IMR-90 (cell line): ENCODE measurements at regions not wholly inside any gene's neighbourhood (a gene's known extent, or its start where the extent isn't known, plus 50 kb on each side); places are given as distances from the start of the nearest gene placed in this dataset.

Experiments
- ATAC-seq: fragments of 200-7000 bp; cut with Tn5 transposase; 2 replicates; pipeline ENCODE4 v1.9.1; 2020; ENCODE audit warnings: low read depth, mild to moderate bottlenecking, moderate library complexity
- BruUV-seq: library from RNA; stranded (reverse); fragments of 400-500 nt; replicated peaks from 2 replicates; lab custom pipeline; 2021; lab: Mats Ljungman, UMichigan
- CTCF ChIA-PET: fragments of 300-600 bp; formaldehyde crosslinking; extraction: SDS; loops from one replicate; lab custom pipeline; 2021; ENCODE audit warnings: antibody characterized with exemption; lab: Yijun Ruan, JAX
- POLR2A ChIA-PET: fragments of 300-600 bp; sonication (Branson Sonifier 250); formaldehyde crosslinking; loops from one replicate; lab custom pipeline; 2022; ENCODE audit warnings: antibody characterized with exemption; ENCODE audit not compliant: unreplicated experiment; lab: Charles Lee
- DNase-seq: peaks from one replicate; pipeline ENCODE4 v3.0.0; 2013
- H2AFZ ChIP-seq: replicated peaks from 2 replicates; pipeline ENCODE3; 2013; ENCODE audit warnings: low read length, mild to moderate bottlenecking; ENCODE audit not compliant: poor library complexity
- H2AK5ac ChIP-seq: 2 replicates; pipeline ENCODE4 v1.6.1; 2013; ENCODE audit warnings: low read depth, low read length, inconsistent platforms
- H2AK9ac ChIP-seq: replicated peaks from 2 replicates; pipeline ENCODE3; 2013; ENCODE audit warnings: mild to moderate bottlenecking, low read depth, low read length, moderate library complexity; ENCODE audit not compliant: poor library complexity
- H2BK120ac ChIP-seq: 2 replicates; pipeline ENCODE4 v1.6.1; 2013; ENCODE audit warnings: low read depth, low read length, inconsistent platforms
- H2BK15ac ChIP-seq: 3 replicates; pipeline ENCODE4 v1.6.1; 2013; ENCODE audit warnings: low read depth, low read length, inconsistent platforms
- H2BK20ac ChIP-seq: 2 replicates; pipeline ENCODE4 v1.6.1; 2013; ENCODE audit warnings: low read depth, mild to moderate bottlenecking, inconsistent platforms, low read length, moderate library complexity
- H2BK5ac ChIP-seq: 2 replicates; pipeline ENCODE4 v1.6.1; 2013; ENCODE audit warnings: mild to moderate bottlenecking, low read depth, low read length, inconsistent platforms; ENCODE audit not compliant: poor library complexity, severe bottlenecking
- H3K14ac ChIP-seq: replicated peaks from 2 replicates; pipeline ENCODE4 v1.6.1; 2013; ENCODE audit warnings: low read depth, low read length, inconsistent platforms
- H3K18ac ChIP-seq: 2 replicates; pipeline ENCODE4 v1.6.1; 2013; ENCODE audit warnings: low read depth, low read length, control low read depth
- H3K23ac ChIP-seq: 2 replicates; pipeline ENCODE4 v1.6.1; 2013; ENCODE audit warnings: low read depth, low read length, inconsistent platforms
- H3K27ac ChIP-seq: 2 replicates; pipeline ENCODE4 v1.5.1; 2013; ENCODE audit warnings: mild to moderate bottlenecking, control low read depth, low read length; ENCODE audit not compliant: insufficient read depth
- H3K27me3 ChIP-seq: 2 replicates; pipeline ENCODE4 v1.6.1; 2013; ENCODE audit warnings: low read length; ENCODE audit not compliant: control insufficient read depth, insufficient read depth
- H3K36me3 ChIP-seq: 2 replicates; pipeline ENCODE4 v1.6.1; 2013; ENCODE audit warnings: low read length, mixed read lengths; ENCODE audit not compliant: control insufficient read depth, insufficient read depth
- H3K4ac ChIP-seq: 2 replicates; pipeline ENCODE4 v1.6.1; 2013; ENCODE audit warnings: low read depth, low read length, inconsistent platforms
- H3K4me1 ChIP-seq: 2 replicates; pipeline ENCODE4 v1.6.1; 2013; ENCODE audit warnings: low read length, mixed read lengths; ENCODE audit not compliant: control insufficient read depth, insufficient read depth
- H3K4me2 ChIP-seq: 2 replicates; pipeline ENCODE4 v1.6.1; 2013; ENCODE audit warnings: low read depth, mild to moderate bottlenecking, control low read depth, low read length, moderate library complexity
- H3K4me3 ChIP-seq: 2 replicates; pipeline ENCODE4 v1.5.1; 2013; ENCODE audit warnings: low read depth, mild to moderate bottlenecking, control low read depth, low read length, moderate library complexity; ENCODE audit not compliant: insufficient read depth
- H3K56ac ChIP-seq: 2 replicates; pipeline ENCODE4 v1.6.1; 2013; ENCODE audit warnings: low read length, inconsistent platforms; ENCODE audit not compliant: insufficient read depth; ENCODE audit errors: extremely low read depth
- H3K79me1 ChIP-seq, 2 experiments: 2 replicates each; pipeline ENCODE4 v1.6.1; 2013; ENCODE audit warnings: low read length in 2 of 2, inconsistent platforms in 1 of 2, low read depth in 1 of 2
- H3K9ac ChIP-seq: 2 replicates; pipeline ENCODE4 v1.6.1; 2013; ENCODE audit warnings: low read depth, low read length, control low read depth
- H3K9me1 ChIP-seq: 2 replicates; pipeline ENCODE4 v1.6.1; 2013; ENCODE audit warnings: low read length, inconsistent platforms; ENCODE audit not compliant: insufficient read depth
- H3K9me3 ChIP-seq: 2 replicates; pipeline ENCODE4 v1.6.1; 2013; ENCODE audit warnings: low read length; ENCODE audit not compliant: control insufficient read depth, insufficient read depth
- H4K20me1 ChIP-seq: 2 replicates; pipeline ENCODE4 v1.6.1; 2013; ENCODE audit warnings: low read length, inconsistent platforms; ENCODE audit not compliant: insufficient read depth
- H4K5ac ChIP-seq: 2 replicates; pipeline ENCODE4 v1.6.1; 2013; ENCODE audit warnings: mild to moderate bottlenecking, low read depth, low read length, control low read depth
- H4K8ac ChIP-seq, 2 experiments: 2 replicates each; pipeline ENCODE4 v1.6.1; 2013; ENCODE audit warnings: low read depth in 2 of 2, low read length in 2 of 2, control low read depth in 1 of 2, inconsistent platforms in 1 of 2
- H4K91ac ChIP-seq: 2 replicates; pipeline ENCODE4 v1.6.1; 2013; ENCODE audit warnings: low read depth, low read length, inconsistent platforms; ENCODE audit not compliant: insufficient read depth
- BHLHE40 ChIP-seq: fragments of 150-350 bp; IDR thresholded peaks from 2 replicates; pipeline ENCODE4 v1.6.1; 2016; ENCODE audit warnings: mild to moderate bottlenecking, low read depth, low read length
- CTCF ChIP-seq: conservative IDR thresholded peaks from 2 replicates; pipeline ENCODE4 v1.5.1; 2012; ENCODE audit warnings: mild to moderate bottlenecking, low read depth, low read length, improper control_type of control experiment
- FOS ChIP-seq: fragments of 150-350 bp; IDR thresholded peaks from 2 replicates; pipeline ENCODE4 v1.6.1; 2016; ENCODE audit warnings: low read depth, low read length
- MAZ ChIP-seq: IDR thresholded peaks from 2 replicates; pipeline ENCODE4 v1.6.1; 2012; ENCODE audit warnings: low read depth, mild to moderate bottlenecking, low read length, improper control_type of control experiment, moderate library complexity, borderline replicate concordance
- NFE2L2 ChIP-seq: fragments of 150-350 bp; IDR thresholded peaks from 2 replicates; pipeline ENCODE4 v1.6.1; 2016; ENCODE audit warnings: low read depth, mild to moderate bottlenecking, low read length
- POLR2A ChIP-seq: IDR thresholded peaks from 2 replicates; pipeline ENCODE4 v1.6.1; 2012; ENCODE audit warnings: mild to moderate bottlenecking, low read depth, low read length
- RCOR1 ChIP-seq: IDR thresholded peaks from 2 replicates; pipeline ENCODE4 v1.6.1; 2012; ENCODE audit warnings: mild to moderate bottlenecking, low read length, improper control_type of control experiment; ENCODE audit not compliant: insufficient replicate concordance
- USF2 ChIP-seq: fragments of 150-350 bp; IDR thresholded peaks from 2 replicates; pipeline ENCODE4 v1.6.1; 2017; ENCODE audit warnings: mild to moderate bottlenecking, antibody characterized with exemption, low read length, low read depth
- WGBS, 2 experiments: methylation state at CpG; one replicate each; pipeline versions ENCODE4 v1.1.5 to v1.1.7; 2013; ENCODE audit warnings: missing lambda C conversion rate in 2 of 2; ENCODE audit not compliant: insufficient read length in 1 of 2; ENCODE audit errors: extremely low coverage in 2 of 2; 5-methylcytosine and 5-hydroxymethylcytosine counted together
- dilution Hi-C: fragments of 300-500 bp; cut with HindIII; formaldehyde crosslinking; loops from one replicate; pipeline ENCODE4 v1.14.3; 2018; ENCODE audit warnings: low sequenced_read_pairs; ENCODE audit not compliant: unreplicated experiment
- in situ Hi-C: fragments of 300-500 bp; cut with MboI; formaldehyde crosslinking; loops from 3 replicates; pipeline ENCODE4 v1.14.3; 2019; ENCODE audit warnings: low sequenced_read_pairs, inconsistent platforms, mixed read lengths
- intact Hi-C: fragments of 100-400 bp; cut with micrococcal nuclease; formaldehyde crosslinking; loops from 2 replicates; pipeline ENCODE4 v1.10.0; 2022

- no peak for TF ChIP-seq RCOR1
Observed at GRCh38 chr1:228830185-228830953, 95.1 kb downstream of the RHOU start (continued).

GRCh38 chr1:228830954-228831481 lies 95.7 kb downstream of the RHOU start:
- peak; percentile 65 for DNase-seq
- intact Hi-C loops: loop anchor here (10.0 kb wide), 1 partner anchor 394 kb away; no protein-coding TSS in a partner anchor
- no peak overlapping the region for H2AK9ac ChIP-seq
- no peaks in the 10 kb centered on the region for H3K36me3 ChIP-seq
- ChIA-PET POLR2A (no interaction called here), CTCF (interaction anchor here (0.5 kb wide), 1 partner anchor 91 kb away, joined by 3 read pairs; no protein-coding TSS in a partner anchor)
- H3K27me3 ChIP-seq: peaks cover 22% of the 10 kb centered on the region
- no peak overlapping the region for H3K4ac ChIP-seq
- no peak overlapping the region for H3K27ac ChIP-seq
- no peaks in the 10 kb centered on the region; the same call in 1 of the 2 replicates for H3K9me1 ChIP-seq
- H3K18ac ChIP-seq: no peak overlapping the region
- no peak overlapping the region for H4K5ac ChIP-seq
- no peak overlapping the region for H3K4me2 ChIP-seq
- in situ Hi-C loops: no loop called here
- TF ChIP-seq FOS (0 out of 2 replicates have a peak, but pooled peaks have one; percentile 2), NFE2L2 (no peak), MAZ (0 out of 2 replicates have a peak, but pooled peaks have one; percentile 14), POLR2A (no peak), BHLHE40 (0 out of 2 replicates have a peak, but pooled peaks have one; percentile 26), CTCF (no peak), USF2 (peak; percentile 31; the same call in 1 of the 2 replicates), RCOR1 (no peak)
- H3K79me1 ChIP-seq: no peaks in the 10 kb centered on the region
- no peak overlapping the region for H2AFZ ChIP-seq
- H3K4me3 ChIP-seq: no peak overlapping the region
- dilution Hi-C loops: no loop called here
- H3K14ac ChIP-seq: no peak overlapping the region
- no peak overlapping the region for H3K23ac ChIP-seq
- H2BK5ac ChIP-seq: no peak overlapping the region
- no peak overlapping the region for H4K8ac ChIP-seq
- H4K91ac ChIP-seq: no peak overlapping the region
- peaks cover 7% of the 10 kb centered on the region; the same call in 1 of the 2 replicates for H3K4me1 ChIP-seq
- H2BK20ac ChIP-seq: no peak overlapping the region
- no CpG with 5 or more reads among the region's 7 CpGs for WGBS, 2 experiments
- BruUV-seq: no TSS peak
- no peak overlapping the region for H3K9ac ChIP-seq
- no peaks in the 10 kb centered on the region for H3K9me3 ChIP-seq
- no peak overlapping the region for H2BK15ac ChIP-seq
- H4K20me1 ChIP-seq: no peaks in the 10 kb centered on the region
- no peak overlapping the region for H2AK5ac ChIP-seq
- ATAC-seq: peak; percentile 80
- no peak overlapping the region for H3K56ac ChIP-seq
- H2BK120ac ChIP-seq: no peak overlapping the region
